ENCODE measurements at regions not wholly inside any gene's neighbourhood (a gene's known extent, or its start where the extent isn't known, plus 50 kb on each side); places are given as distances from the start of the nearest gene placed in this dataset.

GRCh38 chr4:17301869-17302268 is 210.0 kb downstream of the QDPR start:
- H3K4me3 ChIP-seq: no peak overlapping the region
- H3K36me3 ChIP-seq: no peaks in the 10 kb centered on the region
- intact Hi-C loops (cut with DNase I; ENCODE audit: low total_unique reads): no loop called here
- no peak overlapping the region for H3K27ac ChIP-seq
- no peak for DNase-seq
- no peak for TF ChIP-seq CTCF (IDR thresholded peaks at IDR 0.05)
- H3K4me1 ChIP-seq: no peaks in the 10 kb centered on the region
- no peaks in the 10 kb centered on the region for H3K9me3 ChIP-seq
- no peaks in the 10 kb centered on the region for H3K27me3 ChIP-seq

- H3K27me3 ChIP-seq: no peaks in the 10 kb centered on the region
- H3K9me3 ChIP-seq: no peaks in the 10 kb centered on the region
- no peak overlapping the region for H3K27ac ChIP-seq
Observed at GRCh38 chr4:17301266-17301665, 210.6 kb downstream of the QDPR start.

GRCh38 chr4:17296921-17297890 is 214.7 kb downstream of the QDPR start:
- intact Hi-C loops (cut with DNase I; ENCODE audit: low total_unique reads): no loop called here
- no peak for DNase-seq

More at GRCh38 chr4:17301266-17301665, 210.6 kb downstream of the QDPR start:
- DNase-seq: no peak
- Histone ChIP-seq H3K36me3 (no peaks in the 10 kb centered on the region), H3K4me1 (no peaks in the 10 kb centered on the region), H3K4me3 (no peak overlapping the region)
- intact Hi-C loops (cut with DNase I; ENCODE audit: low total_unique reads): no loop called here
- no peak for TF ChIP-seq CTCF (IDR thresholded peaks at IDR 0.05)

GRCh38 chr4:17293901-17294300 is 218.0 kb downstream of the QDPR start:
- H3K4me1 ChIP-seq: no peaks in the 10 kb centered on the region
- H3K9me3 ChIP-seq: no peaks in the 10 kb centered on the region
- no peaks in the 10 kb centered on the region for H3K36me3 ChIP-seq
- H3K27me3 ChIP-seq: no peaks in the 10 kb centered on the region
- H3K4me3 ChIP-seq: no peak overlapping the region
- intact Hi-C loops (cut with DNase I; ENCODE audit: low total_unique reads): no loop called here
- TF ChIP-seq CTCF (IDR thresholded peaks at IDR 0.05): no peak
- no peak for DNase-seq
- H3K27ac ChIP-seq: no peak overlapping the region

More at GRCh38 chr4:17296921-17297890, 214.7 kb downstream of the QDPR start:
- Histone ChIP-seq H3K9me3 (no peaks in the 10 kb centered on the region), H3K27me3 (no peaks in the 10 kb centered on the region), H3K27ac (no peak overlapping the region), H3K4me3 (no peak overlapping the region), H3K4me1 (no peaks in the 10 kb centered on the region), H3K36me3 (no peaks in the 10 kb centered on the region)
- TF ChIP-seq CTCF (IDR thresholded peaks at IDR 0.05): no peak

GRCh38 chr4:17288151-17288550 is 223.7 kb downstream of the QDPR start:
- TF ChIP-seq CTCF (IDR thresholded peaks at IDR 0.05): no peak
- no peak overlapping the region for H3K4me3 ChIP-seq

More at GRCh38 chr4:17288151-17288550, 223.7 kb downstream of the QDPR start:
- Histone ChIP-seq H3K9me3 (no peaks in the 10 kb centered on the region), H3K27me3 (no peaks in the 10 kb centered on the region), H3K36me3 (no peaks in the 10 kb centered on the region), H3K4me1 (peaks cover 0 to 14% (median 5%) of the 10 kb centered on the region in 4 donors), H3K27ac (no peak overlapping the region)
- no peak for DNase-seq
- intact Hi-C loops (cut with DNase I; ENCODE audit: low total_unique reads): no loop called here

All from tibial artery (tissue), 4 donors.